Lung (tissue), 11 donors: ENCODE measurements at regions not wholly inside any gene's neighbourhood (a gene's known extent, or its start where the extent isn't known, plus 50 kb on each side); places are given as distances from the start of the nearest gene placed in this dataset.

Experiments used
- ATAC-seq: fragments of 200-7000 bp; cut with Tn5 transposase; one replicate; pipeline ENCODE4 v1.9.1; 2020; ENCODE audit warnings: moderate number of reproducible peaks; ENCODE audit not compliant: insufficient read depth, low FRiP score
- DNase-seq, 3 donors: peaks; one replicate each; pipeline ENCODE4 v3.0.0-alpha.2; 2013 to 2017
- H3K27ac ChIP-seq, 2 donors: one replicate each; pipeline ENCODE4 v1.5.1; 2013; ENCODE audit warnings: mild to moderate bottlenecking in 2 of 2, moderate library complexity in 2 of 2, control low read depth in 1 of 2, inconsistent platforms in 1 of 2, low read depth in 1 of 2, low read length in 1 of 2
- H3K27me3 ChIP-seq, 3 donors: one replicate each; pipeline ENCODE4 v1.5.1; 2013; ENCODE audit warnings: low read length in 2 of 3; ENCODE audit not compliant: control insufficient read depth in 3 of 3, insufficient read depth in 3 of 3
- H3K36me3 ChIP-seq, 4 donors: one replicate each; pipeline ENCODE4 v1.5.1; 2013; ENCODE audit warnings: low read length in 4 of 4, mild to moderate bottlenecking in 1 of 4, moderate library complexity in 1 of 4; ENCODE audit not compliant: control insufficient read depth in 4 of 4, insufficient read depth in 4 of 4
- H3K4me1 ChIP-seq, 5 donors: one replicate each; pipeline ENCODE4 v1.5.1; 2013; ENCODE audit warnings: low read length in 5 of 5, mild to moderate bottlenecking in 2 of 5, moderate library complexity in 1 of 5; ENCODE audit not compliant: control insufficient read depth in 5 of 5, insufficient read depth in 5 of 5
- H3K4me3 ChIP-seq: one replicate; pipeline ENCODE4 v1.5.1; 2013; ENCODE audit warnings: mild to moderate bottlenecking, control low read depth, moderate library complexity
- H3K9ac ChIP-seq, 2 donors: one replicate each; pipeline ENCODE4 v1.5.1; 2013; ENCODE audit warnings: low read length in 2 of 2, control low read depth in 1 of 2; ENCODE audit not compliant: insufficient read depth in 1 of 2
- H3K9me3 ChIP-seq, 4 donors: one replicate each; pipeline ENCODE4 v1.5.1; 2013; ENCODE audit warnings: low read length in 3 of 4, mild to moderate bottlenecking in 1 of 4, moderate library complexity in 1 of 4; ENCODE audit not compliant: control insufficient read depth in 4 of 4, insufficient read depth in 3 of 4
- CTCF ChIP-seq: IDR thresholded peaks from 2 replicates; pipeline ENCODE4 v1.5.1; 2012; ENCODE audit warnings: mild to moderate bottlenecking; ENCODE audit errors: control extremely low read depth, extremely low read depth
- WGBS, 2 donors: extraction: QIAGEN DNeasy Blood & Tissue Kit; methylation state at CpG; one replicate each; pipeline ENCODE4 v1.1.7; 2013; 5-methylcytosine and 5-hydroxymethylcytosine counted together
- donor health status: control.
- donor health status: control.
- donor health status: Bipolar disorder and iron deficiency.
- donor health status: healthy.
- donor health status: DM: yes; HTN: yes; CAD: no.

- Histone ChIP-seq H3K9ac (no peak overlapping the region), H3K36me3 (no peaks in the 10 kb centered on the region), H3K4me1 (no peaks in the 10 kb centered on the region), H3K27ac (no peak overlapping the region), H3K9me3 (peaks cover 0 to 5% (median 0%) of the 10 kb centered on the region in 4 donors), H3K4me3 (no peak overlapping the region), H3K27me3 (no peaks in the 10 kb centered on the region)
- DNase-seq = no peak
- WGBS, 2 donors = 24 to 39% methylated on average over 1 of the region's 1 CpG
- TF ChIP-seq CTCF = no peak
- no peak for ATAC-seq
Measured at GRCh38 chr4:158422546-158422945, 99.1 kb upstream of the RXFP1 start.

- Histone ChIP-seq H3K4me3 (no peak overlapping the region), H3K27me3 (no peaks in the 10 kb centered on the region), H3K4me1 (no peaks in the 10 kb centered on the region), H3K9me3 (no peaks in the 10 kb centered on the region), H3K36me3 (no peaks in the 10 kb centered on the region), H3K27ac (no peak overlapping the region), H3K9ac (no peak overlapping the region)
- DNase-seq = no peak
- TF ChIP-seq CTCF = no peak
- no peak for ATAC-seq
Measured at GRCh38 chr4:158428242-158428641, 93.4 kb upstream of the RXFP1 start.

- Histone ChIP-seq H3K9me3 (no peaks in the 10 kb centered on the region), H3K9ac (no peak overlapping the region), H3K4me1 (no peaks in the 10 kb centered on the region), H3K27me3 (no peaks in the 10 kb centered on the region), H3K36me3 (no peaks in the 10 kb centered on the region), H3K4me3 (no peak overlapping the region), H3K27ac (no peak overlapping the region)
- DNase-seq (no peak), ATAC-seq (no peak)
- TF ChIP-seq CTCF = no peak
Measured at GRCh38 chr4:158442736-158443135, 78.9 kb upstream of the RXFP1 start.

GRCh38 chr4:158443731-158444130, 78.0 kb upstream of the RXFP1 start:
- no peaks in the 10 kb centered on the region for H3K4me1 ChIP-seq
- DNase-seq (no peak), ATAC-seq (no peak)
- TF ChIP-seq CTCF = no peak
- WGBS, 2 donors = 84 to 89% methylated on average over 1 of the region's 1 CpG
- H3K27ac ChIP-seq = no peak overlapping the region
- no peak overlapping the region for H3K4me3 ChIP-seq
- H3K27me3 ChIP-seq = no peaks in the 10 kb centered on the region
- H3K9ac ChIP-seq = no peak overlapping the region
- no peaks in the 10 kb centered on the region for H3K36me3 ChIP-seq
- H3K9me3 ChIP-seq = no peaks in the 10 kb centered on the region
